CD4-positive, alpha-beta T cell treated with Interferon alpha-2 for 1 hour (primary cell): ENCODE measurements at regions not wholly inside any gene's neighbourhood (a gene's known extent, or its start where the extent isn't known, plus 50 kb on each side); places are given as distances from the start of the nearest gene placed in this dataset.

Experiments used
- DNase-seq, 2 donors: peaks; one replicate each; pipeline ENCODE4 v3.0.0-alpha.2; 2020 to 2022

DNA sequence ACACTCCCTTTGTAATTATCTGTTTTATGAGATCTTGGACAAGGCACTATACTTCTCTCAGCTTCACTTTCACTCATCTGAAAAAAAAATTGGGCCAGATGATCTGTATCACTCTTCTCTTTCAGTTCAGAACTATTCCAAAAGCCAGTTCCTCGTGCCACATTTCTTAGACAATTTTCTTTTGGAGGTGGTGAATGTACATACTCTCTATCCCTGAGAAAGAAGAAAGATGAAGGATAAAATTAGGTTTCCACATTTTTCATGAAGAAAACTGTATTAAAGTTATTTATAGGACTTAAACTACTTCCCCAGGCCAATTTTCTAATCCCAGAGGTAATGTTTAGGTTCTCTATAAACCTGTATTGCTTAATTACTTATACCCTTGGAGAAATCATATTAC lies 171.6 kb downstream of the SLC6A15 start:
- no peak for DNase-seq

DNA sequence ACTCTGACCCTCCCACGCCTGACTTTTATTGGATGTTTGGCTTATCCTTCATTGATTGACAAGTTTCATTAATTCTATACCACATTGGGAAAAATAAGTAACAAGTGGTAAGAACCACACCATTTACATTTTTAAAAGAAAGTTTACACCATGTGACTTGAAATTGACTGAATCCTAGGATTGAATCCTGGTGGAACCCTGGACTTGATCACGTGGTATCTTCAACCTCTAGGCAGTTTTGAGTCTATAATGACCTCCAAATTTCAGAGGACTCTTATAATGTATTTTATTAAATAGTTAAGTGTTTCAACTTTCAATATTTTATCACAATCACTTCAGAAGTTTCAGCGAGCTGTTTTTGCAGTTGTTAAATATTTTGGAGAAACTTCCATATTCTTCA lies 172.0 kb downstream of the SLC6A15 start:
- DNase-seq = no peak

DNA sequence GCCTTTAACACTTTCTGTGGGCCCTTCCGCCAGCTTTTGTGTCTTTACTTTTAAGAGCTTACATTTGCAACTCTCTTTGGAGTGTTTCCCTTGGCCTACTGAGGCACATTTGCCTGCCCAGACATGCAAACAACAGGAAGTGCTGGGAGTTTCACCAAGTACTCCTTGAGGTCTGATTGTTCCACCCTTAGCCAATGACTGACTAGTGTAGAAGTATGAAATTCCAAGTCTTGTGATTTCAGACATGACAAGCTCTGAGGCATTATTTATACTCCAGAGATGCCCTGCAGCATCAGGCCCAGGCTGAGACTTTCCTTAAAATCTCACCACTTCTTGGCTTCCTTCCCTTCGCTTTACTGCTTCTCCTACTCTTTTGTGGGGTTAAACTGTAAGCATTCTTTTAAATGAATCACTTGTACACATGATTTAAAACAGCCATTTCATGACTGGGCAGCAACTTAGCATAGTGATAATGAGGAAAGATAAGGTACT lies 174.1 kb downstream of the SLC6A15 start:
- no peak for DNase-seq

DNA sequence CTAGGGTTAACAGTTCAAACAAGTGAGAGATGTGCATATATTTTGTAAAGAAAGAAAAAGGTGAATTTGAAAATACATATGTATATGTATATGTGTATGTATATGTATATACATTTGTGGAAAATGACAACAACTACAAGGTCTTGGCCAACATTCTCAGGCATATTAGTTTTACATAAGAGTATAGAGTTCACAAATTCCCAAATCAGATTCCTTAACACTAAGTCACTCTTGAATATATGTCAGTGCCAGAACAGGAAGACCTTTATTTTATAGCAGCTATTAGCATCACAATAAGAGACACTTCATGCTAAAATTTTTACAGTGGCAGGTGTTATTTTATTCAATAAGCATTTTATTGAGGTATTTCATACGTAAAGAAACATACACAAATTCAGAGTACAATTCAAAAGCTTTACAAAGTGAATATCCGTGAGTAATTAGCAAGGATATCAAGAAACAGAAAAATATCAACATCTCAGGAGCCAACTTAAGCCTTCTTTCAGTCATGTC lies 179.7 kb downstream of the SLC6A15 start:
- no peak for DNase-seq

DNA sequence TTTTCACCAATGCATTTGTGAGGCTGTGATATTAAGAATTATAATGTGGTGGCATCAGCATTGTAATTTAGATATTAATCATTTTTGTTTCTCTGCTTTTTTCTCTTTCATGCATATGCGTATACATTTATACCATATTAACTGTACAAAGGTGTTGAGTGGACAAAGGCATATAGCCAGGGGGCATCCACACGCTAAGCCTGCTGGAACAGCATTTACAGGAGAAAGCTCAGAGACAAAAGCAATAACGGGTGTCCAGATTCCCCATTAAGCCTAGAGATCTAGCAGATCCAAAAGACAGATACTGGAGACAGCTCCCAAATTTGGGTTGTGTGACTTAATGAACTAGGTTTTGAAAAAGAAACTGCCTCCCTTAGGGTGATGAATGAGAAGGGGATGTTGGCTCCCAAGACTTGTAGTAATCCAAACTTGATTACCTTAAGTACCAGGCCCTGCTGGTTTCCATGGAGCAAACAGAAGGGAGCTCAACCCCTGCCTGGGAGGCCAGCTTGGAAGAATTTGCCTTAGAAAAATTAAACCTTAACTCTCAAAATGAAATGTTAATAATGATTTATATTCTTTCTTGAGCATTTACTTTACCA lies 181.9 kb downstream of the SLC6A15 start:
- DNase-seq = no peak

DNA sequence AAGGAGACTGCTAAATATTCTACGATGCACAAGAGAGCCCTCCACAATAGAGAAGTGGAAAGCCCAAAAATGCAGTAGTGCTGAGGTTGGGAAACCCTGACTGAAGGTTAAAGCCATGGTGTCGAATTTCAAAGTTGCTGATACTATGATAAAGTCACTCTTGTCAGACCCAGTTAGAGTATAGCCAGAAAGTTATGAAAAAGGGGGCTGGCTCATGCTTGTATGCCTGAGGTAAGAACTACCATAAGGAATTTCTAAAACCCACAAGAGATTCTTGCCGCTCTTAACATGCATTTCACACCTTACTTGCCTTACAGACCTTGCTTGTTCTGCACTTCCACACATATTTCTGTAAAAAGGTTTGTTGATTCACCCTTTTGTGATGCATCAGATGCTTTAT lies 184.6 kb downstream of the SLC6A15 start:
- DNase-seq = no peak

DNA sequence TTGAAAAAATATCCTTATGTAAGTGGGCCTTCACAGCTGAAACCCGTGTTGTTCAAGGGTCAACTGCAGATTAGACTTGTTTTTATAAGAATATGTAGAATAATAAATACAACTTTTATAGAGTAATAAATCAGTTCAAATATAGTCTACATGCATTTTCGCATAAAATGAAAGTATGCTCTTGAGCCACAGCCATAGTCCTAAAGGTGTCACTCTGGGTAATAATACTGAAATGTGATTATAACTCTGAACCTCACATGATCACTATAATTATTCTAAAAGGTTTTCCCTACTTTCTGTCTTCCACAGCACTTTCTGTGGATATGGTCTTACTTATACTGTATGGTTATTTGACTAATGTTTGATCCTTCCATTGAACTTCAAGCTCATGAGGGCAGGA lies 185.8 kb downstream of the SLC6A15 start:
- no peak for DNase-seq

DNA sequence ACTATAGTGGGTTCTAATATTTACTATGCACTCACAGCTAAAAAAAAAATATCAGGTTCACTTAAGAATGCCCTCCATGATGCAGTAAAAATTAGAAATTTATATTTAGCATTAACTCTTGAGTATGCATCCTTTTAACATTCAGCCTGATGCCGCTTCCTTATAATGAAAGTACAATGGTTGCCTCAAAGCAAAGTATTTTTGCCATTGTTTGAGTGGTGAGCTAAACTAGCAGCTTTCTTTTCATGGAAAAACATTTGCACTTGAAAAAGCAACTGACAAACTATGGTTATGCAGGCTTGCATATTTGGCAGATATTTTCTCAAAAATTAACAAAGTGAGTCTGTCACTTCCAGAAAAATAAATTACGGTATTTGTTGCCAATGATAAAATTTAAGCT lies 188.6 kb downstream of the SLC6A15 start:
- DNase-seq = no peak

DNA sequence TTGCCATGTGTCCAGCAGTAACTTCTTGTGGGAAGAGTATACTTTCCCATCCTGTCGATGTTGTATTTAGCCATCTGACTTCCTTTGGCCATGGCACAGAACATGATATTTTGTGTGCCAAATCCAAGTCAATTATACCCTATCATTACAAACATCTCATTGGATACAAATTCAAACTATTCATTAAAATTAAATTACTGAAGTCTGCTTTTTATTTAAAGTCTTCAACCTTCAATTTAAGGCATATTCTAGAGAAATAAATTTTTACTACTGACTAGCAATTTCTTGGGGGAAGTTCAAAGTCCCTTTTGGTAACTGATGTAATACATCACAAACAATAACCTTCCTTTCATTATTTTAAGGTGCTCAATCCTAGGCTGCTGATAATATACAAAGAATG lies 192.6 kb downstream of the SLC6A15 start:
- no peak for DNase-seq

DNA sequence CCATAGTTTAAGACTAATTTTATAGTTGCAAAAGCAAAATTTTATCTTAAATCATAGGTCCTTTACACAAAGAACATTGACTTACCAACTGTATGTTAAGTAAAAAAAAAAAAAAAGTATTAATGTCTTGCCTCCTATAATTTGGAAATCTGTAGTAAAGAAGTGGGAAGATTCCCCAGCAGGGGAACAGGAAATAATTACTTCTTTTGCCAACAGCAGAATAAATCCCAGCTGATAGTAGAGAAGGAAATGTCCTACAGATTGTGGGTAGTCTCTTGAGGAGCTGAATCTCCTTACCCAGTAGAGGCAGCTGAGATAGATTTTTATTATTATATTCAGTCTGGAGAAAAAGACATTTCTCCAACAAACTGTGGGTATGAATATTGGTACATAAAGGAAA lies 193.7 kb downstream of the SLC6A15 start:
- no peak for DNase-seq

DNA sequence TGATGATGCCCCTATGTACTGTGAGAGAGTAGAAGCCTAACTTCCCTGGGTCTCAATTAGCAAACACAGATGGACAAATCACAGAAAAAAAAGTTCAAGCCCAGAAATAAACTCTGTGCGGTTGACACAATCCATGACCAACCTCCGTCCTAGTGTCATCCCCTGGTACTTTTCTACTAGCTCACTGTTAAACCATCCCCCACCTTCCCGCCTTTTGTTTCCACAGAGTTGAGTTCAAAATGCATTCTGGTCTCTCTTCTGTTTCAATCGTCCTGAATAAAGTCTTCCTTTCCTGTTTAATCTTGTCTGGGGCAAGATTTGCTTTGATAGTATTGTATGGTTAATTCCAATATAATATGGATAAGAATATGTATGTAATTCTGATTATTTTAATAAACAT lies 199.9 kb downstream of the SLC6A15 start:
- DNase-seq = no peak

DNA sequence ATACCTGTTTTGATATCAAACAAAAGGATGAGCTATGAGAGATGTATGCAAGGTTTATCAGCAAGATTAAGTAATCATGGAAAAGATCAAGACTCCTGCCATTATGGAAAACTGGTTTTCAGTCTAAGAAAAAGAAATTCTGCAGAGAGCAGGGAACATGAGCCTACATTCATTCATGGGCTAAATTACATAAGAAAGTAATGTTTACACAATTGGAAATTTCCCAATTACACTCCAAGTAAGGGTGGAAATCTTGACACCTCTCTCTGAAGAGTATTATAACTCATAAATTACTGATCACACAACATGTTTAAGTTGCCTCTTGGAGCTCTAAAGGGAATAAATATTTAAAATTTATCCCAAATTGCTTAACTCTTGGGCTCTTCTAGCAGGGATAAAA lies 206.2 kb downstream of the SLC6A15 start:
- DNase-seq = no peak

DNA sequence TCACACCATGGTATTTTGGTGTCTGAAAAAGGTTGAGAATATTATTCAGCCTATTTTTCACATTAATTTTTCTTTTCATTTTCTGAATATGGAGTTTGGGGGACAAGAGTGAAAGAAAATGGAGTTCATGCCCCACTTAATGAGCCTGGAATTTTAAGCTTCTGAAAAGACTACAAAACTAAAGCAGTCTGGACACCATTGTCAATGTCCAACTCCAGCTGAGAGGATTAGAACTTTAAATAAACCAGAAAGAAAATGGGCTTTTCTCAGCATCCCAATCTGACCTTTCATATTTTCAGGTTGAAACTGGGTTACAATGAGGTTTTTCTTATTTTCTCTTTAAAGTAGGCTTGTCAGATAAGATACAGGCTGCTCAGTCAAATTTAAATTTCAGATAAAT lies 207.7 kb downstream of the SLC6A15 start:
- no peak for DNase-seq

DNA sequence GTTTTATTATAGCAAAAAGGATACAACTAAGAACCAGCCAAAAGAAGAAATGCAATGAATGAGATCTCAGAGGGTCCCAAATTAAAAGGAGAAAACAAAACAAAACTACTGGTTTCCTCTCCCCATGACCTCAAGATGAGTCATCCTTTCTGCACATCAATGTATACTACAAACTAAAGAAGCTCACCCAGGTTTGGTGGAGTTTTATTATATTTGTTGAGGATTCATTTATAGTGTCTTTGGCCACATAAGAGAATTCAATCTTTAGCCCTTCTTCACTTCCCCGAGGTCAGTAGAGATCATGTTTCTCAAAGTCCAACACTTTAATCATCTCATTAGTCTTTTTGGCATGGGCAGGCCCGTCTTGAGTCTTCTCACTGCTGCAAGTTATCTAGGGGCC lies 210.6 kb downstream of the SLC6A15 start:
- DNase-seq = no peak

DNA sequence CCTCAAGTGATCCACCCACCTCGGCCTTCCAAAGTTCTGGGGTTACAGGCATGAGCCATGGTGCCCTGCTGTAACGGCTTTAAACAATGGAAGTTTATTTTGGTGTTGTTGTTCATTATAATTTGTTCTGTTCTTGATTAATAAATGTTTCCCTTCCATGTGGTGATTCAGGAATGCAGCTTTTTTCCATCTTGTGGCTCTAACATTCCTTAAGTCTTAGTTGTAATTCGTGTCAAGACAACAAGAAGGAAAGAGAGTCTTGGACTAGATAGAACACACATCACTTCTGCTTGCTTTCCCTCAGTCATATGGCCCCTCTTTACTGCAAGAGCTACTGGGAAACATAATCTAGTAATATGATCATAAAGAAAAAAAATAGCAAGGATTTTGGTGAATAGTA lies 211.6 kb downstream of the SLC6A15 start:
- no peak for DNase-seq

DNA sequence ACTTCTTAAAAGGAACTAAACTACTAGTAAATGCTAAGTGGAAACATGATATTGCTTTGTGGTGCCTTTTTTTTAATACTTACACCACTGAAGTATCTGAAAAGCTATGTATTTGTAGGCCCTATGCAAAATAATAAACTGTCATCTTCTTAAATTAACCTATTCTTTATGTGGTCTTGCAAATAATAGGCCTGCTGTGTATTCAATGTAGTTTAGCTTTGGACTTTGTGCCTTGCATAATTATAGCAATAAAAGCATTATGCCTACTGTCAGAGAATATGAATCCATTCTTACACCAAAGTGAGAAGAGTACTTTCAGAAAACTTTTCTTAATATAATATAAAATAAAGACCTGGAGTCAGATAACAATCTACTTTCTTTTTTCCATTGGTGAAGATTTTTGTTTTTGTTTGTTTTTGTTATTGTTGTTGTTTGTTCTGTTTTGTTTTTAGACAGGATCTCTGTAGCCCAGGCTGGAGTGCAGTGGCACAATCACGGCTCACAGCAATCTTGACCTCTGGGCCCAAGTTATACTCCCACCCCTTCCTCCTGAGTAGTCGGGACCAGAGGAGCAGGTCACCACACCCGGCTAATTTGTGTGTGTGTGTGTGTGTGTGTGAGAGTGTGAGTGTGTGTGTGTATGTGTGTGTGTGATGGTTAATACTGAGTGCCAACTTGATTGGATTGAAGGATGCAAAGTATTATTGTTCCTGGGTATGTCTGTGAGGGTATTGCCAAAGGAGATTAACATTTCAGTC lies 213.8 kb downstream of the SLC6A15 start:
- DNase-seq = no peak

DNA sequence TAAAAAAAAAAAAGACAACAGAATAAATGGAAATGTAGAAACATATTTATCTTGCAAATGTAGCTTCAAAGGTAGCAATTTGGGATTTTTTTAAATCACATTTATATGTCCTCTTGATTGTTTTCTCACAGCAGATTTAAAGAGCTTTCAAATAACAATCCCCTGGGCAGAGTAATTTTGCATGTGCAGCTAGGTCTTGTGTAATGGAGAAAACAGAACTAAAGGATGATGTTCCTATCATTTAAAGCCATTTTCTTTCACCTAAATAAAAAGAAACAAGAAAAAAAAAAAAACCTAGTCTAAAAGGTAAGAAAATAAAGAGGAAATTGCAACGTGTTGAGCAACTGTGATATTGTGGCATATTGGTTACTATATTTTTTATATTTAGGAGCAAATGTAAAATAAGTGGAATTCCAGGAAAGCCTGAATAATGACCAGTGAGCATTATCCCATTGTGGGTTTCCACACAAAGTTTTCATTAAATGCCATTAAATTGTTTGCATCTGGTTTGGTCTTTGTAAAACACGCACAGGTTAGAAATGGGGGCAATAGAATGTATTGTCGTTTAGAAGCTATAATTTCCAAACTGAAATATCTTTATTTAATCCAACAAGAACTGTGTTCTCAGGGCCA lies 215.6 kb downstream of the SLC6A15 start:
- no peak for DNase-seq

DNA sequence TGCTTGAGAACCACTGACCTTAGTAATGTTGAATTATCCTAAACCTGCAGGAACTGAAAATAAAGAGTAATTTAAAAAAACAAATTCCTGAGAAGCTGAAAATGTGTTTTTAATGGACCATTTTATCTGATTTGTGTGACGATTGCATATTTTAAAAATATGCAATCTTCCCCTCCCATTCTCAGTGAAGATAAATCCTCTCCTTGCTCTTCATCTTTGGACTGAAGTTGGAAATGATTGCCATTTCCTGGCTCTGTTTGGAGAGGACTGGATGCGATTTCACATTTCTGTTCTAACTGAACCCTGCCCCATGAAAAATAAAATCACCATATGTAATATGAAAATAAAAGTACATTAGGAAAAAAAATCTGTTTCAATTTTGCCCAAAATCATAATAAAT lies 216.3 kb downstream of the SLC6A15 start:
- DNase-seq = no peak

DNA sequence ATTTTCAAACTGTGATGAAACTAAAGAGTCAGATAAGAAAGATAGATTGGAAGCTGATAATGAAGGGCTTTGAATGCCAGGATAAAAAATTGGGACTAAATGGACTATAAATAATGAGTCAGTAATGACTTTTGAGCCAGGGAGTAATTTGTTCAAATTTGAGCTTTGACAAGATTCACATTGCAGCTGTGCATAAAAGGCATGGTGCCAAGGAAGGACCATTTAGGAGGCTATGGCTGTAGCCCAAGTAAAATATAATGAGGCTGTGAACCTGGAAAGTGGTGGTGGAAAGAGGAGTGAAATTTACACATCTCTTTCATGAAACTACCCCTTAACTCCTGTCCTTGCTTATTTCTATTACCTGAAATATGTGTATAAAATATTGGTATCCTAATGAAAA lies 218.5 kb downstream of the SLC6A15 start:
- no peak for DNase-seq

DNA sequence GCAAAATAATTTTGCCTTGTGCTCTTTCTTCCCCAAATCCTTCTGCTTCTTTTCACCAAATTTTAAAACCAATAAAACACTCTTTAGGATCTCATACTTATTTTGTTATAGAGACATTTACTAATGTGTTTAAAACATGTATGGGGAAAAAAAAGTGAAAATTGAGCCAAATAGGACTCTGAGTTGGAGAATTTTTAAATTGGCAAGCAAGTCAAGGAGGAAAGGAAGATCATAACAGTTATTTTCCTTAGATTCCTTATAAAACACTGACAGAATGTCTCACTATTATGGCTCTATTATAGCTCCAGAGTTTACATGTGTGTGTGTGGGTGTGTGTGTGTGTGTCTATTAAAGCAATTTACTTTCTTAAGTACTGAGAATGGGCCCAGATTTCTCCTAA lies 220.5 kb downstream of the SLC6A15 start:
- DNase-seq = no peak

DNA sequence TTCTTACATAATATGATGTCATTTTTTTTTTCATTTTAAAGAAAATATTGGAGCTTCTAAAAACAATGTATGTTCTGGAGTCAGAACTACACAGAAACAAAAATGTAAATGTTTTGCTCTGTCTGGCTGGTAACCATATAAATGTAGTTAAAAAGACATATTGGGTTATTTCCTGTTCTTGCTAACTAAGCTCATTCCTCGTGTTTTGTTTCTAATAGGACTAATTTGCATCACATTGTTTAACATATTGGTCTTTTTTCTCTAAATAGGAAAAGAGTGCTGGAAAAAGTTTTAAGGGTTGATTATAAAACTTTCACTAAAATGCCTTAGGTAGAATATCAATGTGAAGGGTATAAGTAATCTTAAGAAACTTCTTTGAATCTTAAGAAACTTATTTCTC lies 221.3 kb downstream of the SLC6A15 start:
- no peak for DNase-seq

DNA sequence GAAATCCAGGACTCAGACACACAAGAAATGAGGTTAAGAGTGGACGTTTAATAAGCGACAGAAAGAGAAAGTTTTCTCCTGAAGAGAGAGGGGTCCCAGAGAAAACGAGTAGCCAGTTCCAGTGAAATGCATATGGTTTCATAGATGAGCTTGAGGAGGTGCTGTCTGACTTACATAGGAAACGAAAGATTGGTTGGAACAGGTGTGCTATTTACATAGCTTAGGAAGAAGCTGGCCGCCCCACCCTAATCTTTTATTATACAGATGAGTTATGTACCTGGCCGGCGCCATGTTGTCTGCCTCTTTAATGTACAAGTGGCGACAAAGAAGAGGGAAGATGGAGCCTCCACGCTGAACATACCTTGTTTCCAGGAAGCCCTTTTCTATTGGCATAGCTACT lies 223.0 kb downstream of the SLC6A15 start:
- DNase-seq = no peak

DNA sequence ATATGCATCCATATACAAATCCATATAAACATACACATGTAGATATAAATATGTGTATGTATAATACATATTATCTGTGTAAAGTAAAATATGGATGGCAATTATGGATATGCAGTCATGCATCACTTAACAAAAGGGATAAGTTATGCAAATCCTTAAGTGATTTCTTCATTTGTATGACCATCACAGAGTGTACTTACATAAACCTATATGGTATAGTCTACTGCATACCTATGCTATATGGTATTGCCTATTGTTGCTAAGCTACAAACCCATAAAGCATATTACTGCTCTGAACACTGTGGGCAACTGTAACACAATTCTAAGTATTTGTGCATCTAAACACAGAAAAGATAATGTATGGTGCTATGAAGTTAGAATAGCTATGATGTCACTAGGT lies 227.2 kb downstream of the SLC6A15 start:
- no peak for DNase-seq

DNA sequence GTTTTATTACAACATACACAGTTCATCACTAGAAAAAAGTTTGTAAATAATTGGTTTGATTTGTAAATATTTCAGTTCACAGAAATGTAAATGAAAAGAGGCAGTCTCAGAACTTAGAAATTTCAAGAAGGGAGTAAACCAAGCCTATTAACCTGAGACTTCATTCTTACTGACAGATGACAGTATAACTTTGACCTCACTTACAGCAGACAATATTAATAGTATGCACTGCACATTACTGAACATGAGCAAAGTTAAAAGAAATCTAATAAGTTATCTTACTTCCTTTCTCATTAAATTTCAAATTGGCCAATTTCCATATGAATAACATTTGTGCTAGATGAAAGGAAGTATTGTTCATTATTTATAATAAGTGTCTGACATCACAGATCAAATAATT lies 235.8 kb downstream of the SLC6A15 start:
- DNase-seq = no peak
